ENCODE measurements at regions not wholly inside any gene's neighbourhood (a gene's known extent, or its start where the extent isn't known, plus 50 kb on each side); places are given as distances from the start of the nearest gene placed in this dataset.

- DNase-seq, result no peak
Observed at GRCh38 chr11:70810681-70811080, 412.4 kb downstream of the CTTN start.

- no peak for DNase-seq
Observed at GRCh38 chr11:70811483-70811882, 413.2 kb downstream of the CTTN start.

GRCh38 chr11:70811915-70812314 is 413.6 kb downstream of the CTTN start:
- DNase-seq, result no peak

- no peak for DNase-seq
Observed at GRCh38 chr11:70812472-70812871, 414.1 kb downstream of the CTTN start.

GRCh38 chr11:70813651-70814050 is 415.3 kb downstream of the CTTN start:
- no peak for DNase-seq

- DNase-seq, result no peak
Observed at GRCh38 chr11:70815485-70815832, 417.1 kb downstream of the CTTN start.

GRCh38 chr11:70816156-70816678 is 417.9 kb downstream of the CTTN start:
- no peak for DNase-seq

GRCh38 chr11:70818351-70818750 is 420.0 kb downstream of the CTTN start:
- no peak for DNase-seq

- DNase-seq, result no peak
Observed at GRCh38 chr11:70819022-70819421, 420.7 kb downstream of the CTTN start.

GRCh38 chr11:70820311-70820710 is 422.0 kb downstream of the CTTN start:
- DNase-seq, result no peak

GRCh38 chr11:70820712-70821111 is 422.4 kb downstream of the CTTN start:
- DNase-seq, result no peak

- no peak for DNase-seq
Observed at GRCh38 chr11:70823771-70824170, 425.4 kb downstream of the CTTN start.

- no peak for DNase-seq
Observed at GRCh38 chr11:70824605-70825245, 426.4 kb downstream of the CTTN start.

GRCh38 chr11:70825893-70826540 is 426.4 kb downstream of the SHANK2 start:
- DNase-seq, result no peak

- DNase-seq, result no peak
Observed at GRCh38 chr11:70826541-70827335, 425.6 kb downstream of the SHANK2 start.

- no peak for DNase-seq
Observed at GRCh38 chr11:70828593-70829082, 423.7 kb downstream of the SHANK2 start.

GRCh38 chr11:70829134-70829885 is 423.1 kb downstream of the SHANK2 start:
- no peak for DNase-seq

- DNase-seq, result no peak
Observed at GRCh38 chr11:70829886-70830272, 422.5 kb downstream of the SHANK2 start.

- DNase-seq, result no peak
Observed at GRCh38 chr11:70833011-70833410, 419.4 kb downstream of the SHANK2 start.

GRCh38 chr11:70833554-70833953 is 418.8 kb downstream of the SHANK2 start:
- DNase-seq, result no peak

- DNase-seq, result no peak
Observed at GRCh38 chr11:70834277-70834940, 418.0 kb downstream of the SHANK2 start.

GRCh38 chr11:70834984-70835560 is 417.3 kb downstream of the SHANK2 start:
- no peak for DNase-seq

Measured in T1000 (cell line).